Upper lobe of left lung (tissue), 6 donors: ENCODE measurements at regions not wholly inside any gene's neighbourhood (a gene's known extent, or its start where the extent isn't known, plus 50 kb on each side); places are given as distances from the start of the nearest gene placed in this dataset.

ENCODE experiments used
- ATAC-seq, 2 donors: fragments of 200-7000 bp; cut with Tn5 transposase; one replicate each; pipeline ENCODE4 v1.9.1; 2022; ENCODE audit warnings: mild to moderate bottlenecking in 2 of 2, moderate library complexity in 2 of 2; ENCODE audit not compliant: low FRiP score in 2 of 2
- DNase-seq, 2 donors: peaks; one replicate each; pipeline ENCODE4 v3.0.0-alpha.2; 2019 to 2020
- H3K27ac ChIP-seq, 4 donors: fragments of 200-600 bp; sonication (generic); one replicate each; pipeline ENCODE4 v1.5.1; 2016 to 2019
- H3K27me3 ChIP-seq, 4 donors: fragments of 200-600 bp; sonication (generic); one replicate each; pipeline ENCODE4 v1.5.1; 2017 to 2019
- H3K36me3 ChIP-seq, 4 donors: fragments of 200-600 bp; sonication (generic); one replicate each; pipeline ENCODE4 v1.5.1; 2016 to 2019
- H3K4me1 ChIP-seq, 4 donors: fragments of 200-600 bp; sonication (generic); one replicate each; pipeline ENCODE4 v1.5.1; 2018 to 2019
- H3K4me3 ChIP-seq, 4 donors: fragments of 200-600 bp; sonication (generic); one replicate each; pipeline ENCODE4 v1.5.1; 2017 to 2019; ENCODE audit warnings: mild to moderate bottlenecking in 2 of 4, moderate library complexity in 1 of 4
- H3K9me3 ChIP-seq, 4 donors: fragments of 200-600 bp; sonication (generic); one replicate each; pipeline ENCODE4 v1.5.1; 2018 to 2019
- CTCF ChIP-seq, 6 experiments: fragments of 450-650 bp in 4 of 6; fragments of 200-600 bp in 2 of 6; sonication (generic) in 2 of 6; IDR thresholded peaks; one replicate each; pipeline ENCODE4 v1.5.1; 2016 to 2019; ENCODE audit warnings: antibody characterized with exemption in 6 of 6
- EP300 ChIP-seq, 4 donors: sonication (generic); formaldehyde crosslinking; IDR thresholded peaks; one replicate each; pipeline ENCODE4 v1.5.1; 2017; ENCODE audit warnings: antibody characterized with exemption in 4 of 4, control low read depth in 2 of 4
- POLR2A ChIP-seq, 4 donors: fragments of 450-650 bp; IDR thresholded peaks; one replicate each; pipeline ENCODE4 v1.5.1; 2016 to 2017; ENCODE audit warnings: antibody characterized with exemption in 4 of 4, mild to moderate bottlenecking in 2 of 4
- POLR2AphosphoS5 ChIP-seq, 2 donors: sonication (generic); formaldehyde crosslinking; IDR thresholded peaks; one replicate each; pipeline ENCODE4 v1.5.1; 2017; ENCODE audit warnings: antibody characterized with exemption in 2 of 2
- WGBS, 2 donors: methylation state at CpG; one replicate each; pipeline ENCODE4 v1.1.5; 2017 to 2018; 5-methylcytosine and 5-hydroxymethylcytosine counted together
- donor health status: DM: no; HTN: no; CAD: no; lungs with moderate emphysema.
- donor health status: DM: no; HTN: yes; CAD: no; lungs with severe emphysema.

GRCh38 chr15:98385752-98386381 is 262.5 kb upstream of the IGF1R start:
- Histone ChIP-seq H3K9me3 (no peaks in the 10 kb centered on the region), H3K27ac (no peak overlapping the region), H3K4me3 (no peak overlapping the region), H3K4me1 (no peaks in the 10 kb centered on the region), H3K27me3 (no peaks in the 10 kb centered on the region), H3K36me3 (no peaks in the 10 kb centered on the region)
- WGBS, 2 donors: 78 to 83% methylated on average over 11 of the region's 11 CpGs
- DNase-seq (no peak), ATAC-seq (no peak)
- TF ChIP-seq CTCF (IDR thresholded peaks at IDR 0.05): no peak
- no peak for TF ChIP-seq EP300 (IDR thresholded peaks at IDR 0.05)
- no peak for TF ChIP-seq POLR2A (IDR thresholded peaks at IDR 0.05)
- no peak for TF ChIP-seq POLR2AphosphoS5 (IDR thresholded peaks at IDR 0.05)

- Histone ChIP-seq H3K27ac (no peak overlapping the region), H3K36me3 (no peaks in the 10 kb centered on the region), H3K4me1 (no peaks in the 10 kb centered on the region), H3K4me3 (no peak overlapping the region), H3K27me3 (no peaks in the 10 kb centered on the region), H3K9me3 (no peaks in the 10 kb centered on the region)
- TF ChIP-seq POLR2AphosphoS5 (IDR thresholded peaks at IDR 0.05): no peak
- no peak for TF ChIP-seq CTCF (IDR thresholded peaks at IDR 0.05)
- TF ChIP-seq EP300 (IDR thresholded peaks at IDR 0.05): no peak
- no peak for TF ChIP-seq POLR2A (IDR thresholded peaks at IDR 0.05)
- ATAC-seq: no peak
- DNase-seq: no peak
- WGBS, 2 donors: 74 to 77% methylated on average over 8 of the region's 8 CpGs
These were observed 261.8 kb upstream of the IGF1R start for GRCh38 chr15:98386561-98386960.

- H3K4me3 ChIP-seq: no peak overlapping the region
- WGBS, 2 donors: 50 to 56% methylated on average over 2 of the region's 2 CpGs
- no peak for ATAC-seq
- H3K4me1 ChIP-seq: no peaks in the 10 kb centered on the region
- DNase-seq: no peak
- no peaks in the 10 kb centered on the region for H3K27me3 ChIP-seq
- H3K36me3 ChIP-seq: no peaks in the 10 kb centered on the region
- no peak for TF ChIP-seq EP300 (IDR thresholded peaks at IDR 0.05)
- TF ChIP-seq POLR2AphosphoS5 (IDR thresholded peaks at IDR 0.05): no peak
- no peaks in the 10 kb centered on the region for H3K9me3 ChIP-seq
- no peak overlapping the region for H3K27ac ChIP-seq
These were observed 260.5 kb upstream of the IGF1R start for GRCh38 chr15:98387866-98388265.

DNA sequence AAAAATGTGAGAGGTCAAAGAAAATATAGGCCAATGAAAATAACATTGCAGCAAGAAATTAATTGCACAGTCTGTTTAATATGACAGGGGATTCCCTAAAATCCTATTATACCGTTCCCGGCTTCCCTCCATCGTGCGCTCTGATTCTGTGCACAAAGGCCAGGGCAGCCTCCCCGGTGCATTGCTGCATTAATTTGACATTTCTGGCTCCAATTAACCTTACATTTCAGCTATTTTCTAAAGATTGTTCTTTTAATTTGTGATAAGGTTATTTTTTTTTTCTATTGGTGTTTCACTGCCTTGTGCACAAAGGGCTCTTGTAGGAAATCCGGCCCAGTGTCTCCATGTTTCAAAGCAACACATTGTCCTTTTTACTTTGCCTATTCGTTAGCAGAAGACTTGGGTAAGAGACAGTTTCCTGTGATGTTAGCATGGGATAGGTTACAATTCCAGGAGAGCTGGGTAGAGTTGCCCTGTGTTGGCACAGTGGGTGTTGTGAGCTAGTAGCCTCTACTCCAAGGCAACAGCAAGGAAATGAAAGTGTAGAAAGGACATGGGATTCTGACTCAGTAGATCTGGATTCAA is 257.3 kb upstream of the IGF1R start:
- no peak overlapping the region for H3K4me3 ChIP-seq
- no peak overlapping the region for H3K27ac ChIP-seq
- no peaks in the 10 kb centered on the region for H3K9me3 ChIP-seq
- TF ChIP-seq POLR2AphosphoS5 (IDR thresholded peaks at IDR 0.05) (no peak), CTCF (IDR thresholded peaks at IDR 0.05) (no peak), POLR2A (IDR thresholded peaks at IDR 0.05) (no peak), EP300 (IDR thresholded peaks at IDR 0.05) (no peak)
- 91 to 93% methylated on average over 7 of the region's 7 CpGs for WGBS, 2 donors
- DNase-seq (no peak), ATAC-seq (no peak)
- no peaks in the 10 kb centered on the region for H3K36me3 ChIP-seq
- H3K4me1 ChIP-seq: no peaks in the 10 kb centered on the region
- H3K27me3 ChIP-seq: no peaks in the 10 kb centered on the region

DNA sequence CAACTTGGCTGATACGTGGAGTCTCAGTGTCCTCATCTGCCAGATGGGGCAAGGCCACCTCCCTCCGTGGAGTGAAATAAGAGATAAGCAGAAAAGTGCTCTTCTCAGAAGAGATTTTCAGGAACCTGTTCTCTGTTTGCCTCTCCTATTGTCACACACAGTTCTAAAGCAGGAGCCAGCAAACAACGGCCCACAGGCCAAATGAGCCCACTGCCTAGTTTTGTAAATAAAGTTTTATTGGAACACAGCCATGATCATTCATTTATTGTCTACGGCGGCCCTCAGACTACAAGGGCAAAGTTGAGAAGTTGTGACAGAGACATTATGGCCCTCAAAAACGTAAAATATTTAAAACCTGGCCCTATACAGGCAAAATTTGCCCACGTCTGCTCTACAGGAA is 256.8 kb upstream of the IGF1R start:
- TF ChIP-seq EP300 (IDR thresholded peaks at IDR 0.05): no peak
- TF ChIP-seq POLR2AphosphoS5 (IDR thresholded peaks at IDR 0.05): no peak
- no peak for TF ChIP-seq CTCF (IDR thresholded peaks at IDR 0.05)
- no peak for TF ChIP-seq POLR2A (IDR thresholded peaks at IDR 0.05)
- H3K9me3 ChIP-seq: no peaks in the 10 kb centered on the region
- ATAC-seq (no peak), DNase-seq (no peak)
- no peaks in the 10 kb centered on the region for H3K36me3 ChIP-seq
- H3K27ac ChIP-seq: no peak overlapping the region
- no peak overlapping the region for H3K4me3 ChIP-seq
- H3K4me1 ChIP-seq: no peaks in the 10 kb centered on the region
- H3K27me3 ChIP-seq: no peaks in the 10 kb centered on the region
- 78 to 85% methylated on average over 7 of the region's 7 CpGs for WGBS, 2 donors
